ENCODE measurements at regions not wholly inside any gene's neighbourhood (a gene's known extent, or its start where the extent isn't known, plus 50 kb on each side); places are given as distances from the start of the nearest gene placed in this dataset.

DNA sequence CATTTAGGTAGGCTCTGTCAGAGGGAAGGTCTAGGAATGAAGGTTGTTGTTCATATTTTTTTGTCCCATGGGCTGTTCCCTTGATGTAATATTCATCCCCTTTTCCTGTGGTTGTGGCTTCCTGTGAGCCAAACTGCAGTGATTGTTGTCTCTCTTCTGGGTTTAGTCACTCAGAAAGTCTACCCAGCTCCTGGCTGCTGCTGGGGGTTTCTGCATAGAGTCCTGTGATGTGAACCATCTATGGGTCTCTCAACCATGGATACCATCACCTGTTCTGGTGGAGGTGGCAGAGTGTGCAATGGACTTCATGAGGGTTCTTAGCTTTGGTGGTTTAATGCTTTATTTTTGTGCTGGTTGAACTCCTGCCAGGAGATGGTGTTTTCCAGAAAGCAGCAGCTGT, 122.8 kb downstream of the ZC4H2 start:
- TF ChIP-seq, protein P1, sequence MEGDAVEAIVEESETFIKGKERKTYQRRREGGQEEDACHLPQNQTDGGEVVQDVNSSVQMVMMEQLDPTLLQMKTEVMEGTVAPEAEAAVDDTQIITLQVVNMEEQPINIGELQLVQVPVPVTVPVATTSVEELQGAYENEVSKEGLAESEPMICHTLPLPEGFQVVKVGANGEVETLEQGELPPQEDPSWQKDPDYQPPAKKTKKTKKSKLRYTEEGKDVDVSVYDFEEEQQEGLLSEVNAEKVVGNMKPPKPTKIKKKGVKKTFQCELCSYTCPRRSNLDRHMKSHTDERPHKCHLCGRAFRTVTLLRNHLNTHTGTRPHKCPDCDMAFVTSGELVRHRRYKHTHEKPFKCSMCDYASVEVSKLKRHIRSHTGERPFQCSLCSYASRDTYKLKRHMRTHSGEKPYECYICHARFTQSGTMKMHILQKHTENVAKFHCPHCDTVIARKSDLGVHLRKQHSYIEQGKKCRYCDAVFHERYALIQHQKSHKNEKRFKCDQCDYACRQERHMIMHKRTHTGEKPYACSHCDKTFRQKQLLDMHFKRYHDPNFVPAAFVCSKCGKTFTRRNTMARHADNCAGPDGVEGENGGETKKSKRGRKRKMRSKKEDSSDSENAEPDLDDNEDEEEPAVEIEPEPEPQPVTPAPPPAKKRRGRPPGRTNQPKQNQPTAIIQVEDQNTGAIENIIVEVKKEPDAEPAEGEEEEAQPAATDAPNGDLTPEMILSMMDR (IDR thresholded peaks at IDR 0.05): no peak
- TF ChIP-seq POLR2A (IDR thresholded peaks at IDR 0.05): no peak
- Histone ChIP-seq H3K4me3 (no peak overlapping the region), H3K27me3 (no peaks in the 10 kb centered on the region), H3K4me1 (no peaks in the 10 kb centered on the region), H3K36me3 (no peaks in the 10 kb centered on the region), H3K9me3 (peaks cover 0 to 3% (median 0%) of the 10 kb centered on the region in 4 donors), H3K27ac (no peak overlapping the region)
- no peak for DNase-seq

DNA sequence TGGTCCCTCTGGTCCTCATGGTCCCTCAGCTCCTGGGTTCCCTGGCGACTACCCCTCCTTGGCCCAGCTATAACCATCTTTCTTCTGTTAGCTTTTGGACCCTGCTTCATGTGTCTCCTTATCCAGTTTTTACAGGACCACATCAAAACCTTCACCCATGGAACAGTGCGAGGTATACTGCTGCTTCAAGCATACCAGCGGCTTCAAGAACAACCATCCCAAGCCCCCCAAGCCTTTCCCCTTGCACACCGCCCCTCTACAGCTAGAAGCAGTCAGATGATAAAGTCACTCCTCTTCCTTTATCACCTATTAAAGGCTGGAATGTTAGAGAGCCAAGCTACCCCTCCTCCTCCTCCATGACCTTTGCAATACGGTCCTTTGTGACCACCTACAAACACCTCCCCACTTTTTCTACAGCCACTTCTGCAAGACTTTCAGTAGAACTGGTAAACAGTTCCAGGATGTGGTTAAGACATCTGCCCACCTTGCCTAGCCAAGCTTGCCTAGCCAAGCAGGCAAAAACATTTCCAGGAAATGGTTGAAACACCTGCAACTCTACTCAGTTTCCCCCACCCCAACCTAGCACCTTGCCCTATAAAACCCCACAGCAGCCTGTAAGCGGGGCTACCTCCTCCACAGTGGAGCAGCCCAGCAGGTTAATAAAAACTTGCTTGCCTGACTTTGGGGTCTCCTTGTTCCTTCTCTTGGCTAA, 125.7 kb downstream of the ZC4H2 start:
- no peaks in the 10 kb centered on the region for H3K36me3 ChIP-seq
- TF ChIP-seq, protein P1 (IDR thresholded peaks at IDR 0.05): no peak
- no peak for TF ChIP-seq POLR2A (IDR thresholded peaks at IDR 0.05)
- H3K9me3 ChIP-seq: peaks cover 0 to 3% (median 0%) of the 10 kb centered on the region in 4 donors
- no peaks in the 10 kb centered on the region for H3K4me1 ChIP-seq
- no peaks in the 10 kb centered on the region for H3K27me3 ChIP-seq
- no peak overlapping the region for H3K27ac ChIP-seq
- DNase-seq: no peak
- no peak overlapping the region for H3K4me3 ChIP-seq

DNA sequence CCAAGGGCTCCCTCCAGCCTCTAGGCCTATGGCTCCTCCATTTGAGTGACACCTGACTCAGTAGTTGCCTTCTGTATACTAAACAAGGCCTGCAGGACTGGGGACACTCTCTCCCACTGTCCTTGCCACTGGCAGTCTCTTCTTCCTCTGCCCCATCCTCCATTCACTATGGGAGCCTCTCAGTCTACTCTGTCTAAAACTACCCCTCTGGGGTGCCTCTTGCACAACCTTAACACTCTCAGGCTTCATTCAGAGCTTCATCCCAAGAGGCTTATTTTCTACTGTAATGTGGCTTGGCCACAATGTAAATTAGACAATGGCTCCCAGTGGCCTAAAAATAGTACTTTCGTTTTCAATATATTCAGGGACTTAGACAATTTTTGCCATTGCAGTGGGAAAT, 133.0 kb downstream of the ZC4H2 start:
- H3K27ac ChIP-seq: peak overlapping the region in 2 of 4 donors; percentile 19 to 43
- TF ChIP-seq POLR2A (IDR thresholded peaks at IDR 0.05): no peak
- TF ChIP-seq, protein P1 (IDR thresholded peaks at IDR 0.05): no peak

DNA sequence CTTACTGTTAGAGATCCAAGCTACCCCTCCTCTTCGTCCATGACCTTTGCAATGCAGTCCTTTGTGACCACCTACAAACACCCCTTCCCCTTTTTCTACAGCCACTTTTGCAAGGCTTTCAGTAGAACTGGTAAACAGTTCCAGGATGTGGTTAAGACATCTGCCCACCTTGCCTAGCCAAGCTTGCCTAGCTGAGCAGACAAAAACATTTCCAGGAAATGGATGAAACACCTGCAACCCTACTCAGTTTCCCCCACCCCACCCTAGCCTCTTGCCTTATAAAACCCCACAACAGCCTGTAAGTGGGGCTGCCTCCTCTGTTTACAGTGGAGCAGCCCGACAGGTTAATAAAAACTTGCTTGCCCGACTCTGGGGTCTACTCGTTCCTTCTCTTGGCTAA, 133.8 kb downstream of the ZC4H2 start:
- no peak for TF ChIP-seq POLR2A (IDR thresholded peaks at IDR 0.05)
- TF ChIP-seq, protein P1 (IDR thresholded peaks at IDR 0.05): no peak

More for the DNA sequence above, 133.0 kb downstream of the ZC4H2 start:
- Histone ChIP-seq H3K4me3 (no peak overlapping the region), H3K27me3 (no peaks in the 10 kb centered on the region), H3K4me1 (no peaks in the 10 kb centered on the region), H3K36me3 (no peaks in the 10 kb centered on the region), H3K9me3 (peaks cover 0 to 6% (median 0%) of the 10 kb centered on the region in 4 donors)
- DNase-seq: no peak

GRCh38 chrX:64805683-64806082, 170.6 kb downstream of the ZC4H2 start:
- H3K36me3 ChIP-seq: no peaks in the 10 kb centered on the region
- H3K4me1 ChIP-seq: no peaks in the 10 kb centered on the region

More for the DNA sequence above, 133.8 kb downstream of the ZC4H2 start:
- H3K4me1 ChIP-seq: no peaks in the 10 kb centered on the region
- no peaks in the 10 kb centered on the region for H3K36me3 ChIP-seq
- peak in 2 of 3 donors; percentile 16 to 49 for DNase-seq
- H3K4me3 ChIP-seq: no peak overlapping the region
- H3K27me3 ChIP-seq: no peaks in the 10 kb centered on the region
- H3K27ac ChIP-seq: peak overlapping the region in 2 of 4 donors; percentile 19 to 43
- H3K9me3 ChIP-seq: peaks cover 0 to 6% (median 0%) of the 10 kb centered on the region in 4 donors

More at GRCh38 chrX:64805683-64806082, 170.6 kb downstream of the ZC4H2 start:
- Histone ChIP-seq H3K4me3 (no peak overlapping the region), H3K27me3 (no peaks in the 10 kb centered on the region), H3K9me3 (no peaks in the 10 kb centered on the region), H3K27ac (no peak overlapping the region)
- DNase-seq: no peak
- TF ChIP-seq, protein P1 (IDR thresholded peaks at IDR 0.05): no peak
- TF ChIP-seq POLR2A (IDR thresholded peaks at IDR 0.05): no peak

Data from Peyer's patch (tissue), 4 donors.